Mesendoderm (in vitro differentiated cells): ENCODE measurements at regions not wholly inside any gene's neighbourhood (a gene's known extent, or its start where the extent isn't known, plus 50 kb on each side); places are given as distances from the start of the nearest gene placed in this dataset.

Experiments
- DNase-seq: peaks from one replicate; pipeline ENCODE4 v3.0.0; 2013
- H2AK5ac ChIP-seq: 2 replicates; pipeline ENCODE4 v1.6.1; 2013; ENCODE audit warnings: low read length, inconsistent platforms
- H2BK120ac ChIP-seq: 2 replicates; pipeline ENCODE4 v1.6.1; 2013; ENCODE audit warnings: low read depth, mild to moderate bottlenecking, low read length, moderate library complexity, mixed read lengths
- H2BK15ac ChIP-seq: replicated peaks from 2 replicates; pipeline ENCODE4 v1.6.1; 2013; ENCODE audit warnings: low read depth, mild to moderate bottlenecking, moderate library complexity
- H2BK5ac ChIP-seq: 2 replicates; pipeline ENCODE4 v1.6.1; 2013; ENCODE audit warnings: low read length, inconsistent platforms
- H3K18ac ChIP-seq: 2 replicates; pipeline ENCODE4 v1.6.1; 2013; ENCODE audit warnings: mild to moderate bottlenecking, low read length, mixed read lengths
- H3K23ac ChIP-seq: one replicate; pipeline ENCODE4 v1.6.1; 2013; ENCODE audit warnings: low read length
- H3K27ac ChIP-seq: 2 replicates; pipeline ENCODE4 v1.5.1; 2013; ENCODE audit warnings: low read depth, mild to moderate bottlenecking, inconsistent platforms, low read length, moderate library complexity
- H3K27me3 ChIP-seq: 2 replicates; pipeline ENCODE4 v1.6.1; 2013; ENCODE audit warnings: low read length, control low read depth, mild to moderate bottlenecking, inconsistent platforms; ENCODE audit not compliant: insufficient read depth, poor library complexity
- H3K36me3 ChIP-seq: 2 replicates; pipeline ENCODE4 v1.6.1; 2013; ENCODE audit warnings: low read length, inconsistent platforms; ENCODE audit not compliant: control insufficient read depth, insufficient read depth
- H3K4ac ChIP-seq: one replicate; pipeline ENCODE4 v1.6.1; 2013; ENCODE audit warnings: low read depth, mild to moderate bottlenecking, low read length, moderate library complexity
- H3K4me1 ChIP-seq: 2 replicates; pipeline ENCODE4 v1.6.1; 2013; ENCODE audit warnings: low read depth, low read length, inconsistent platforms; ENCODE audit not compliant: control insufficient read depth
- H3K4me2 ChIP-seq: 2 replicates; pipeline ENCODE4 v1.6.1; 2013; ENCODE audit warnings: low read length
- H3K4me3 ChIP-seq: 2 replicates; pipeline ENCODE4 v1.5.1; 2013; ENCODE audit warnings: mild to moderate bottlenecking, low read length
- H3K56ac ChIP-seq: one replicate; pipeline ENCODE4 v1.6.1; 2013; ENCODE audit warnings: low read length
- H3K79me1 ChIP-seq: 2 replicates; pipeline ENCODE4 v1.6.1; 2013; ENCODE audit warnings: low read length, inconsistent platforms
- H3K79me2 ChIP-seq: 2 replicates; pipeline ENCODE4 v1.6.1; 2013; ENCODE audit warnings: mild to moderate bottlenecking, low read length; ENCODE audit not compliant: control insufficient read depth, insufficient read depth
- H3K9ac ChIP-seq: 2 replicates; pipeline ENCODE4 v1.6.1; 2013; ENCODE audit warnings: low read length, inconsistent platforms
- H4K5ac ChIP-seq: one replicate; pipeline ENCODE4 v1.6.1; 2013; ENCODE audit warnings: low read length
- H4K8ac ChIP-seq: one replicate; pipeline ENCODE4 v1.6.1; 2013; ENCODE audit warnings: low read depth, mild to moderate bottlenecking, control low read depth, low read length, moderate library complexity
- WGBS: extraction: QIAGEN DNeasy Blood & Tissue Kit; methylation state at CpG from one replicate; pipeline ENCODE4 v1.1.7; 2013; ENCODE audit warnings: low lambda C conversion rate, missing lambda C conversion rate; ENCODE audit not compliant: insufficient coverage; ENCODE audit errors: extremely low coverage; 5-methylcytosine and 5-hydroxymethylcytosine counted together

GRCh38 chr5:23268136-23268535 lies 239.3 kb upstream of the PRDM9 start:
- no peak overlapping the region for H3K56ac ChIP-seq
- H3K79me1 ChIP-seq = no peaks in the 10 kb centered on the region

GRCh38 chr5:23260621-23261020 lies 246.8 kb upstream of the PRDM9 start:
- Histone ChIP-seq H3K56ac (no peak overlapping the region), H3K27me3 (no peaks in the 10 kb centered on the region), H3K23ac (no peak overlapping the region), H3K4me3 (no peak overlapping the region), H2BK5ac (no peak overlapping the region), H3K4ac (no peak overlapping the region), H4K5ac (no peak overlapping the region), H2BK15ac (no peak overlapping the region), H2BK120ac (no peak overlapping the region), H3K79me2 (no peaks in the 10 kb centered on the region), H3K4me1 (no peaks in the 10 kb centered on the region), H4K8ac (no peak overlapping the region), H3K79me1 (no peaks in the 10 kb centered on the region), H3K9ac (no peak overlapping the region), H2AK5ac (no peak overlapping the region), H3K4me2 (no peak overlapping the region), H3K18ac (no peak overlapping the region), H3K36me3 (no peaks in the 10 kb centered on the region), H3K27ac (no peak overlapping the region)
- no peak for DNase-seq
- no CpG with 5 or more reads among the region's 1 CpG for WGBS

More at GRCh38 chr5:23268136-23268535, 239.3 kb upstream of the PRDM9 start:
- H4K8ac ChIP-seq = no peak overlapping the region
- H3K27ac ChIP-seq = no peak overlapping the region
- no peak overlapping the region for H3K4me3 ChIP-seq
- H3K9ac ChIP-seq = no peak overlapping the region
- no peak overlapping the region for H3K4ac ChIP-seq
- no peak overlapping the region for H3K23ac ChIP-seq
- H2BK5ac ChIP-seq = no peak overlapping the region
- H3K79me2 ChIP-seq = no peaks in the 10 kb centered on the region
- H3K27me3 ChIP-seq = no peaks in the 10 kb centered on the region
- H3K4me1 ChIP-seq = no peaks in the 10 kb centered on the region
- no peak overlapping the region for H3K4me2 ChIP-seq
- H2AK5ac ChIP-seq = no peak overlapping the region
- H4K5ac ChIP-seq = no peak overlapping the region
- H2BK120ac ChIP-seq = no peak overlapping the region
- no peaks in the 10 kb centered on the region for H3K36me3 ChIP-seq
- no peak overlapping the region for H3K18ac ChIP-seq
- DNase-seq = no peak
- no CpG with 5 or more reads among the region's 10 CpGs for WGBS
- H2BK15ac ChIP-seq = no peak overlapping the region

- Histone ChIP-seq H3K9ac (no peak overlapping the region), H4K5ac (no peak overlapping the region), H3K27me3 (no peaks in the 10 kb centered on the region), H3K27ac (no peak overlapping the region), H3K4me1 (no peaks in the 10 kb centered on the region), H3K23ac (no peak overlapping the region), H3K4ac (no peak overlapping the region), H2BK5ac (no peak overlapping the region), H3K4me2 (no peak overlapping the region), H3K79me1 (no peaks in the 10 kb centered on the region), H3K56ac (no peak overlapping the region), H3K4me3 (no peak overlapping the region), H3K36me3 (no peaks in the 10 kb centered on the region), H2BK15ac (no peak overlapping the region), H4K8ac (no peak overlapping the region), H3K18ac (no peak overlapping the region), H2AK5ac (no peak overlapping the region), H2BK120ac (no peak overlapping the region), H3K79me2 (no peaks in the 10 kb centered on the region)
- no peak for DNase-seq
These were observed 249.8 kb upstream of the PRDM9 start for GRCh38 chr5:23257656-23258055.

GRCh38 chr5:23253621-23254198 lies 253.7 kb upstream of the PRDM9 start:
- Histone ChIP-seq H2BK15ac (no peak overlapping the region), H3K9ac (no peak overlapping the region), H3K23ac (no peak overlapping the region), H3K4me2 (no peak overlapping the region), H3K56ac (no peak overlapping the region), H2BK120ac (no peak overlapping the region), H3K18ac (no peak overlapping the region), H4K5ac (no peak overlapping the region), H2AK5ac (no peak overlapping the region), H3K4me3 (no peak overlapping the region), H3K27ac (no peak overlapping the region), H3K79me2 (no peaks in the 10 kb centered on the region), H3K79me1 (no peaks in the 10 kb centered on the region), H3K4ac (no peak overlapping the region), H3K27me3 (no peaks in the 10 kb centered on the region), H2BK5ac (no peak overlapping the region), H4K8ac (no peak overlapping the region), H3K36me3 (no peaks in the 10 kb centered on the region), H3K4me1 (no peaks in the 10 kb centered on the region)
- WGBS = no CpG with 5 or more reads among the region's 1 CpG
- DNase-seq = no peak

DNA sequence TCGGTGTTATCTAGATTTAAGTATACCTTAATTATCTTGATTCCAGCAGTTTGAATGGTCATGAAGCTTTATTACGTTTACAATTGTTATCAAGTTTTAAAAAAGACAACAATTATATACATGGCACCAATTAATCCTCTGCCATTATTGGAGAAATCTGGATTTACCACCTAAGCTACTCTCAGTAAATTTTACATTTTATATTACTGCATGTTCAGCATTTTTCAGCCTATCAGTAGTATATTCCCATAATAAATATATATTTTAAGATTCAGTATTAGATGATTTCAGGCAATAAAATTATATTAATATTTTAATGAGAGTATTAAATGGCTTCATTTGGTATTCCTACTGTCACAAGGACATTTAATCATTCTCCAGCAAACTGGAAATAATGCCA lies 264.5 kb upstream of the PRDM9 start:
- H3K4me1 ChIP-seq = no peaks in the 10 kb centered on the region

GRCh38 chr5:23235246-23235645 lies 272.2 kb upstream of the PRDM9 start:
- Histone ChIP-seq H3K23ac (no peak overlapping the region), H4K8ac (no peak overlapping the region), H3K18ac (no peak overlapping the region), H3K56ac (no peak overlapping the region), H3K4ac (no peak overlapping the region), H2AK5ac (no peak overlapping the region), H3K79me1 (no peaks in the 10 kb centered on the region), H3K4me3 (no peak overlapping the region), H2BK15ac (no peak overlapping the region), H3K27ac (no peak overlapping the region), H3K4me2 (no peak overlapping the region), H2BK120ac (no peak overlapping the region), H3K4me1 (no peaks in the 10 kb centered on the region), H4K5ac (no peak overlapping the region), H3K9ac (no peak overlapping the region), H2BK5ac (no peak overlapping the region), H3K27me3 (no peaks in the 10 kb centered on the region), H3K36me3 (no peaks in the 10 kb centered on the region), H3K79me2 (no peaks in the 10 kb centered on the region)
- WGBS = no CpG with 5 or more reads among the region's 1 CpG
- peak; percentile 6 for DNase-seq

More for the DNA sequence above, 264.5 kb upstream of the PRDM9 start:
- Histone ChIP-seq H2BK15ac (no peak overlapping the region), H3K79me2 (no peaks in the 10 kb centered on the region), H3K4me3 (no peak overlapping the region), H3K27me3 (no peaks in the 10 kb centered on the region), H3K36me3 (no peaks in the 10 kb centered on the region), H3K9ac (no peak overlapping the region), H4K5ac (no peak overlapping the region), H3K4ac (no peak overlapping the region), H3K18ac (no peak overlapping the region), H3K56ac (no peak overlapping the region), H2BK120ac (no peak overlapping the region), H3K27ac (no peak overlapping the region), H3K23ac (no peak overlapping the region), H4K8ac (no peak overlapping the region), H3K4me2 (no peak overlapping the region), H2AK5ac (no peak overlapping the region), H3K79me1 (no peaks in the 10 kb centered on the region), H2BK5ac (no peak overlapping the region)
- no CpG with 5 or more reads among the region's 2 CpGs for WGBS
- DNase-seq = no peak
